ENCODE measurements at regions not wholly inside any gene's neighbourhood (a gene's known extent, or its start where the extent isn't known, plus 50 kb on each side); places are given as distances from the start of the nearest gene placed in this dataset.

DNA sequence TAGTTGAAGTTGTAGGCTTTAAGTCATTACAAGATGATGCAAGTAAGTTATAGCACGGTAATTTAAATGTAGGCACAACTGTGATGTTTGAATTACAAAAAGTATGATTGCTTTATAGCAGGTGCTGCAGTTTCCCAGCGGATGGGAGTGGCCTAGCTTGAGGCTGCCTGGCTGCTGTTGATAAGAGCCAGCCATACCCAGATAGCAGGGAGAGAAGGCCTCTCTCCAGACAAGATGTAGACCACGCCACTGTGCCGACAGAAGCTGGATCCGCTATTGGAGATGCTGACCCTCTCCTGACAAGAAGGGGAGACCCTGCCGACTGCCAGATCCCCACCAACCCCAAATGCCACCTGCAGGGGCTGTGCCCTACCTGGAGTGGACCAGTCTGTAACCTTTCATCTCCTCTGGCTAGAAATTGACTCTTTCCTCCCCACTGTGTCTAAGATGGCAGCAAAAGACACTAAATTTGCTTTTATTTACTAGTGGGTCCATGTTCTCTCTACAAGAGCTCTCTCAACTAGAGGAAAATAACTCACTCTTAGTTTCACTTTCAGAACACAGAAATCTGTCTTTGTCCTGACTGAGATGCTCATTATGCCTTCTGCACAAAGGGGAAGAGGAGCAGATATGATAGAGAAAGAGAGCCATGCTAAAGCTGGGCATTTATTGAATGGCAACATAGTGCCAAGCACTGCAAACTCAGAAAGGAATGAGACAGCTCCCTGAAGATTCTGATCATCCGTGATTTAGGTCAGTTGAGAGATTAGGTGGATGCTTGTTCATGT, 127.9 kb downstream of the URB2 start:
- Mint-ChIP-seq H3K36me3 (ENCODE audit: unreplicated experiment) (no peaks in the 10 kb centered on the region), H3K27ac (ENCODE audit: unreplicated experiment) (no peak overlapping the region), H3K4me1 (ENCODE audit: unreplicated experiment) (peaks cover 8% of the 10 kb centered on the region), H3K9me3 (ENCODE audit: unreplicated experiment) (peaks cover 6% of the 10 kb centered on the region), H3K4me3 (ENCODE audit: unreplicated experiment) (no peak overlapping the region), H3K27me3 (ENCODE audit: unreplicated experiment) (peaks cover 2% of the 10 kb centered on the region)
- DNase-seq (ENCODE audit: extremely low spot score, unreplicated experiment): no peak
- TF ChIP-seq CTCF (IDR thresholded peaks at IDR 0.05): no peak

DNA sequence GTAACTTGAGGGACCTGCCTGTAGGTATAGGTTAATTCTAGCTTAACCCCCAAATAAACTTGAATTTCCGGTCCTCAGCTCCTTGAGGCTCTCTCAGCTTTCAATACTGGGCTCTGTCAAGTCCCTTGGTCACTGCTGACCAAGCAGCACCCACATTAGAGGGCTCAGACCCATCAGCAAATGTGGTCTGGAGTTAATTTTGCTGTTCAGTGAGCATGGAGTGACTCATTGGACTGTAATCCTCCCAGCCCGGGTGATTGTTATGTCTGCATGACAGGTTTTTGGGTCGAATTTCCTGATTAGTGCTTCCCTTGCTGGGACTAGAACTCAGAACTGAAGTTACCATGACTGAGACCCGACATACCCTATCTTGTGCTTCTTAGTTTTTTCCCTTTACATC, 130.6 kb downstream of the URB2 start:
- Mint-ChIP-seq H3K27ac (ENCODE audit: unreplicated experiment) (no peak overlapping the region), H3K36me3 (ENCODE audit: unreplicated experiment) (no peaks in the 10 kb centered on the region), H3K9me3 (ENCODE audit: unreplicated experiment) (peaks cover 6% of the 10 kb centered on the region), H3K4me1 (ENCODE audit: unreplicated experiment) (peaks cover 8% of the 10 kb centered on the region), H3K27me3 (ENCODE audit: unreplicated experiment) (peaks cover 2% of the 10 kb centered on the region), H3K4me3 (ENCODE audit: unreplicated experiment) (no peak overlapping the region)
- TF ChIP-seq CTCF (IDR thresholded peaks at IDR 0.05): no peak
- DNase-seq (ENCODE audit: extremely low spot score, unreplicated experiment): no peak

DNA sequence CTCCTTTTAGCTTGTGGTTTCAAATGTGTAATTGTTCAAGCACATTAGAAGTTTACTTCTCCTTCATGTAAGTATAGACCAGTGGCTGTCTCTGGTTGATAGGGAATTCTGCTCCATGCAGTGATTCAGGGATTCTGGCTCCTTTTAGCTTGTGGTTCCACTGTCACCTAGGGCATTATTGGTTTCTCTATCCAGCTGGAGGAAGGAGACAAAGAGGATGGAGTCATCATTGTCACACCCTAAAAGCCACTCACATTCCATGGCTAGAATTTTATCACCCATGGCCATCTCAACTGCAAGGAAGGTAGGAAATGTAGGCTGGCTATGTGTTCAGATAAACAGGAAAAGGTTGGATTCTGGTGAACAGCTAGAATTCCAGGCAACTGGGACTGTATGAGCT, 131.2 kb downstream of the URB2 start:
- peaks cover 6% of the 10 kb centered on the region for H3K9me3 Mint-ChIP-seq (ENCODE audit: unreplicated experiment)
- H3K27me3 Mint-ChIP-seq (ENCODE audit: unreplicated experiment): peaks cover 2% of the 10 kb centered on the region
- H3K36me3 Mint-ChIP-seq (ENCODE audit: unreplicated experiment): no peaks in the 10 kb centered on the region
- no peak overlapping the region for H3K27ac Mint-ChIP-seq (ENCODE audit: unreplicated experiment)
- no peak for DNase-seq (ENCODE audit: extremely low spot score, unreplicated experiment)
- no peak overlapping the region for H3K4me3 Mint-ChIP-seq (ENCODE audit: unreplicated experiment)
- no peak for TF ChIP-seq CTCF (IDR thresholded peaks at IDR 0.05)
- peaks cover 8% of the 10 kb centered on the region for H3K4me1 Mint-ChIP-seq (ENCODE audit: unreplicated experiment)

- DNase-seq (ENCODE audit: extremely low spot score, unreplicated experiment): no peak
- Mint-ChIP-seq H3K27ac (ENCODE audit: unreplicated experiment) (no peak overlapping the region), H3K4me1 (ENCODE audit: unreplicated experiment) (peaks cover 8% of the 10 kb centered on the region), H3K9me3 (ENCODE audit: unreplicated experiment) (peaks cover 6% of the 10 kb centered on the region), H3K27me3 (ENCODE audit: unreplicated experiment) (peaks cover 8% of the 10 kb centered on the region), H3K4me3 (ENCODE audit: unreplicated experiment) (no peak overlapping the region), H3K36me3 (ENCODE audit: unreplicated experiment) (no peaks in the 10 kb centered on the region)
- no peak for TF ChIP-seq CTCF (IDR thresholded peaks at IDR 0.05)
Observed at GRCh38 chr1:229758101-229759036, 132.3 kb downstream of the URB2 start.

- Mint-ChIP-seq H3K9me3 (ENCODE audit: unreplicated experiment) (peaks cover 6% of the 10 kb centered on the region), H3K36me3 (ENCODE audit: unreplicated experiment) (no peaks in the 10 kb centered on the region), H3K4me1 (ENCODE audit: unreplicated experiment) (peaks cover 8% of the 10 kb centered on the region), H3K27ac (ENCODE audit: unreplicated experiment) (no peak overlapping the region), H3K27me3 (ENCODE audit: unreplicated experiment) (peaks cover 10% of the 10 kb centered on the region), H3K4me3 (ENCODE audit: unreplicated experiment) (no peak overlapping the region)
- no peak for TF ChIP-seq CTCF (IDR thresholded peaks at IDR 0.05)
- DNase-seq (ENCODE audit: extremely low spot score, unreplicated experiment): no peak
Observed at GRCh38 chr1:229759037-229759435, 133.0 kb downstream of the URB2 start.
